ENCODE measurements at regions not wholly inside any gene's neighbourhood (a gene's known extent, or its start where the extent isn't known, plus 50 kb on each side); places are given as distances from the start of the nearest gene placed in this dataset.

DNA sequence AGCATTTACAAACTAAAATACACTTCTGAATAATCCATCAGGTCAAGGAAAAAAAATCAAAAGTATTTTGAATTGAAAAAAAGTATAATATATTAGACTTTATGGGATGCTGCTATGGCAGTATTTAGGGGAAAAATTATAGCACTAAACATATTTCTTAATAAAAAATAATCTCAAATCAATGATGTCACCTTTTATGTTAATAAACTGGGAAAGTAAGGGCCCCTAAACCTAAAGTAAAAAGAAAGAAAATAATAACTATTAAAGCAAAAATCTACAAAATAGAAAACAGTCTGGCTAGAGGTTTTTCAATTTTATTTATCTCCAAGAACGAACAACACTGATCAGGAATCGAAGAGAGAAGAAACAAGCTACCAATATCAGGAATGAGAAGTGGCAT lies 160.8 kb upstream of the PLXNA2 start:
- in situ Hi-C loops (cut with MboI; ENCODE audit: low pct_ligation_motif_present in 1 of 4, low pct_unique_long_range_greater_than_20kb in 1 of 4, low sequenced_read_pairs in 3 of 4) (no loop called here), intact Hi-C loops (cut with DNase I; ENCODE audit: low total_unique reads) (no loop called here)
- Histone ChIP-seq H3K4me1 (no peaks in the 10 kb centered on the region), H3K9me3 (no peaks in the 10 kb centered on the region), H3K27me3 (no peaks in the 10 kb centered on the region), H3K36me3 (no peaks in the 10 kb centered on the region), H3K4me3 (no peak overlapping the region), H3K27ac (no peak overlapping the region)
- 76 to 84% methylated on average over 2 of the region's 2 CpGs for WGBS, 2 donors (ENCODE audit: low coverage in 1 of 2)
- TF ChIP-seq POLR2A (IDR thresholded peaks at IDR 0.05), result no peak
- no peak for TF ChIP-seq POLR2AphosphoS5 (IDR thresholded peaks at IDR 0.05)
- TF ChIP-seq EP300 (IDR thresholded peaks at IDR 0.05; ENCODE audit: low read depth), result no peak
- TF ChIP-seq, protein P1, sequence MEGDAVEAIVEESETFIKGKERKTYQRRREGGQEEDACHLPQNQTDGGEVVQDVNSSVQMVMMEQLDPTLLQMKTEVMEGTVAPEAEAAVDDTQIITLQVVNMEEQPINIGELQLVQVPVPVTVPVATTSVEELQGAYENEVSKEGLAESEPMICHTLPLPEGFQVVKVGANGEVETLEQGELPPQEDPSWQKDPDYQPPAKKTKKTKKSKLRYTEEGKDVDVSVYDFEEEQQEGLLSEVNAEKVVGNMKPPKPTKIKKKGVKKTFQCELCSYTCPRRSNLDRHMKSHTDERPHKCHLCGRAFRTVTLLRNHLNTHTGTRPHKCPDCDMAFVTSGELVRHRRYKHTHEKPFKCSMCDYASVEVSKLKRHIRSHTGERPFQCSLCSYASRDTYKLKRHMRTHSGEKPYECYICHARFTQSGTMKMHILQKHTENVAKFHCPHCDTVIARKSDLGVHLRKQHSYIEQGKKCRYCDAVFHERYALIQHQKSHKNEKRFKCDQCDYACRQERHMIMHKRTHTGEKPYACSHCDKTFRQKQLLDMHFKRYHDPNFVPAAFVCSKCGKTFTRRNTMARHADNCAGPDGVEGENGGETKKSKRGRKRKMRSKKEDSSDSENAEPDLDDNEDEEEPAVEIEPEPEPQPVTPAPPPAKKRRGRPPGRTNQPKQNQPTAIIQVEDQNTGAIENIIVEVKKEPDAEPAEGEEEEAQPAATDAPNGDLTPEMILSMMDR (IDR thresholded peaks at IDR 0.05), result no peak
- no peak for DNase-seq

DNA sequence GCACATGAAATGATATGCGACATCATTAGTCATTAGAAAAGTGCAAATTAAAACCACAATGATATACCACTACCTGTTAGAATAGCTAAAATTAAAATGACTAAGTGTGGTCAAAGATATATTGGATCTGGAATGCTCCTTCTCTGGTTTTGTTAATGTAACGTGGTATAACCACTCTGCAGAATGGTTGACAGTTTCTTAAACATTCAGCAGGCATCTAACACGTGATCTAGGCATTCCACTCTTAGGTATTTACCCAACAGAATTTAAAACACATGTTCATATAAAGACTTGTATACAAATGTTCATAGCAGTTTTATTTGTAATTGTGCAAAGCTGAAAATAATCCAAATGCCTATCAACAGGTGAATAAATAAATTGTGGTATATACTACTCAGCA lies 165.0 kb upstream of the PLXNA2 start:
- Histone ChIP-seq H3K27ac (no peak overlapping the region), H3K27me3 (no peaks in the 10 kb centered on the region), H3K36me3 (no peaks in the 10 kb centered on the region), H3K4me3 (no peak overlapping the region), H3K4me1 (no peaks in the 10 kb centered on the region), H3K9me3 (no peaks in the 10 kb centered on the region)
- no peak for DNase-seq
- no peak for TF ChIP-seq POLR2A (IDR thresholded peaks at IDR 0.05)
- no peak for TF ChIP-seq EP300 (IDR thresholded peaks at IDR 0.05; ENCODE audit: low read depth)
- no peak for TF ChIP-seq POLR2AphosphoS5 (IDR thresholded peaks at IDR 0.05)
- TF ChIP-seq, protein P1 (IDR thresholded peaks at IDR 0.05), result no peak
- intact Hi-C loops (cut with DNase I; ENCODE audit: low total_unique reads), result no loop called here
- 43 to 54% methylated on average over 3 of the region's 3 CpGs for WGBS, 2 donors (ENCODE audit: low coverage in 1 of 2)
- in situ Hi-C loops (cut with MboI; ENCODE audit: low pct_ligation_motif_present in 1 of 4, low pct_unique_long_range_greater_than_20kb in 1 of 4, low sequenced_read_pairs in 3 of 4), result no loop called here

DNA sequence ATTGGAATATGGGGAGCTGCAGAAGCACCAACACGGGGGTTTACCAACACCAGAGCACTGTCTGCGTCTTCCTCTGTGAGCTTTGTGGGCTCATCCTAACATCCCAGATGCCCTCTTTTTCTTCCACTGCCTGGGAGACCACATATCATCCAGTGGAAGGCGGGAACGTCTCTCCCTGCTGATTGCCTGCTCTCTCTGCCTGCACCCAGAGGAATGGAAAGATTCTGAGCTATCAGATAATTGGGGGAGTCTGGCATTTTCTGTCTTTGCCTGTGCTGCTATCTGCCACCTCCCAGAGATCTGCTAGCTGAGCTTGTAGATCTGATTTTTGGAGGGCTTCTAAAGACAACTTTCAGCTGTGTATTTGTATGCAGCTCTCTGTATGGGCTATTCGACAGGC lies 166.2 kb upstream of the PLXNA2 start:
- WGBS, 2 donors (ENCODE audit: low coverage in 1 of 2), result 87 to 100% methylated on average over 4 to 5 of the region's 5 CpGs
- no peak for TF ChIP-seq POLR2AphosphoS5 (IDR thresholded peaks at IDR 0.05)
- TF ChIP-seq EP300 (IDR thresholded peaks at IDR 0.05; ENCODE audit: low read depth), result no peak
- no peak for TF ChIP-seq POLR2A (IDR thresholded peaks at IDR 0.05)
- TF ChIP-seq, protein P1 (IDR thresholded peaks at IDR 0.05), result no peak
- no peak for DNase-seq
- in situ Hi-C loops (cut with MboI; ENCODE audit: low pct_ligation_motif_present in 1 of 4, low pct_unique_long_range_greater_than_20kb in 1 of 4, low sequenced_read_pairs in 3 of 4) (no loop called here), intact Hi-C loops (cut with DNase I; ENCODE audit: low total_unique reads) (no loop called here)
- no peaks in the 10 kb centered on the region for H3K4me1 ChIP-seq
- no peak overlapping the region for H3K27ac ChIP-seq
- no peak overlapping the region for H3K4me3 ChIP-seq
- no peaks in the 10 kb centered on the region for H3K27me3 ChIP-seq
- H3K36me3 ChIP-seq, result no peaks in the 10 kb centered on the region
- no peaks in the 10 kb centered on the region for H3K9me3 ChIP-seq

DNA sequence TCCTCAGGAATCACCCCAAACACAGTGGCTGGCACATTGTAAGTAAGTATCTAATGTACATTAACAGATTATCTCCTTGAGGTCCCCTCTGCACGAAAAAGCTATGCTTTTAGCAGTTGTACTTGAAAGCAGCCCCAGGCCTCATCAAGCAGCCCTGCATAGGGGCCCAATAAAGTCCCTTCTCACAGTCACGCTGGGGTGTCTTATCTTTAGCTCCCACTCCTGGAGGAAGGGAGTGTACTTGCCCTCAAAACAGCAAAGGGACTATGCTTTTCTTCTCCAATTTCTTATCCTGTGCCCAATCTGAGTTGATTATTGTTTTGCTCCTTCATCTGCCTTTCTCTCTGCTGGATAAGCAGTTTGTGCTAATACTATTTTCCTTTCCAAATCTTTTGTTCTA lies 168.8 kb upstream of the PLXNA2 start:
- H3K27ac ChIP-seq, result no peak overlapping the region
- DNase-seq, result no peak
- H3K36me3 ChIP-seq, result no peaks in the 10 kb centered on the region
- no peaks in the 10 kb centered on the region for H3K4me1 ChIP-seq
- WGBS, 2 donors (ENCODE audit: low coverage in 1 of 2), result 60% methylated on average over 2 of the region's 2 CpGs; no CpG with 5 or more reads in 1 of the 2 donors
- H3K27me3 ChIP-seq, result no peaks in the 10 kb centered on the region
- in situ Hi-C loops (cut with MboI; ENCODE audit: low pct_ligation_motif_present in 1 of 4, low pct_unique_long_range_greater_than_20kb in 1 of 4, low sequenced_read_pairs in 3 of 4) (no loop called here), intact Hi-C loops (cut with DNase I; ENCODE audit: low total_unique reads) (no loop called here)
- no peak for TF ChIP-seq POLR2AphosphoS5 (IDR thresholded peaks at IDR 0.05)
- TF ChIP-seq EP300 (IDR thresholded peaks at IDR 0.05; ENCODE audit: low read depth), result no peak
- TF ChIP-seq, protein P1 (IDR thresholded peaks at IDR 0.05), result no peak
- no peak for TF ChIP-seq POLR2A (IDR thresholded peaks at IDR 0.05)
- H3K4me3 ChIP-seq, result no peak overlapping the region
- no peaks in the 10 kb centered on the region for H3K9me3 ChIP-seq
